ENCODE measurements at regions not wholly inside any gene's neighbourhood (a gene's known extent, or its start where the extent isn't known, plus 50 kb on each side); places are given as distances from the start of the nearest gene placed in this dataset.

GRCh38 chr13:73835138-73835721 is 299.0 kb downstream of the KLF12 start:
- H3K4me3 ChIP-seq (ENCODE audit: low read depth, low read length): no peak overlapping the region
- in situ Hi-C loops (cut with HindIII; ENCODE audit: low sequenced_read_pairs): no loop called here
- DNase-seq (ENCODE audit: low read depth, low spot score): peak; percentile 59
- TF ChIP-seq CTCF (IDR thresholded peaks at IDR 0.05; ENCODE audit: low read depth, low read length): peak; percentile 50

- no peak for TF ChIP-seq CTCF (IDR thresholded peaks at IDR 0.05; ENCODE audit: low read depth, low read length)
- in situ Hi-C loops (cut with HindIII; ENCODE audit: low sequenced_read_pairs): no loop called here
- no peak overlapping the region for H3K4me3 ChIP-seq (ENCODE audit: low read depth, low read length)
- no peak for DNase-seq (ENCODE audit: low read depth, low spot score)
Observed at GRCh38 chr13:73833325-73834070, 300.7 kb downstream of the KLF12 start.

- in situ Hi-C loops (cut with HindIII; ENCODE audit: low sequenced_read_pairs): no loop called here
- H3K4me3 ChIP-seq (ENCODE audit: low read depth, low read length): no peak overlapping the region
- no peak for DNase-seq (ENCODE audit: low read depth, low spot score)
- no peak for TF ChIP-seq CTCF (IDR thresholded peaks at IDR 0.05; ENCODE audit: low read depth, low read length)
Observed at GRCh38 chr13:73832825-73833224, 301.4 kb downstream of the KLF12 start.

- no peak overlapping the region for H3K4me3 ChIP-seq (ENCODE audit: low read depth, low read length)
- no peak for TF ChIP-seq CTCF (IDR thresholded peaks at IDR 0.05; ENCODE audit: low read depth, low read length)
- peak; percentile 26 for DNase-seq (ENCODE audit: low read depth, low spot score)
- in situ Hi-C loops (cut with HindIII; ENCODE audit: low sequenced_read_pairs): no loop called here
Observed at GRCh38 chr13:73832128-73832588, 302.0 kb downstream of the KLF12 start.

- TF ChIP-seq CTCF (IDR thresholded peaks at IDR 0.05; ENCODE audit: low read depth, low read length): no peak
- in situ Hi-C loops (cut with HindIII; ENCODE audit: low sequenced_read_pairs): no loop called here
- DNase-seq (ENCODE audit: low read depth, low spot score): no peak
- H3K4me3 ChIP-seq (ENCODE audit: low read depth, low read length): no peak overlapping the region
Observed at GRCh38 chr13:73829416-73829815, 304.8 kb downstream of the KLF12 start.

GRCh38 chr13:73828811-73829210 is 305.4 kb downstream of the KLF12 start:
- in situ Hi-C loops (cut with HindIII; ENCODE audit: low sequenced_read_pairs): no loop called here
- no peak overlapping the region for H3K4me3 ChIP-seq (ENCODE audit: low read depth, low read length)
- DNase-seq (ENCODE audit: low read depth, low spot score): no peak
- TF ChIP-seq CTCF (IDR thresholded peaks at IDR 0.05; ENCODE audit: low read depth, low read length): no peak
